Aorta (tissue), 5 donors: ENCODE measurements at regions not wholly inside any gene's neighbourhood (a gene's known extent, or its start where the extent isn't known, plus 50 kb on each side); places are given as distances from the start of the nearest gene placed in this dataset.

Source experiments
- ATAC-seq: fragments of 200-7000 bp; cut with Tn5 transposase; one replicate; pipeline ENCODE4 v1.9.1; 2022; ENCODE audit warnings: moderate library complexity; ENCODE audit not compliant: low FRiP score
- DNase-seq, 2 donors: peaks; one replicate each; pipeline ENCODE4 v3.0.0-alpha.2; 2020
- H3K27ac ChIP-seq, 2 donors: one replicate each; pipeline ENCODE4 v1.5.1; 2013; ENCODE audit warnings: low read length in 2 of 2, mild to moderate bottlenecking in 2 of 2, moderate library complexity in 2 of 2, control low read depth in 1 of 2, inconsistent platforms in 1 of 2, low read depth in 1 of 2
- H3K27me3 ChIP-seq, 2 donors: one replicate each; pipeline ENCODE4 v1.6.1; 2013; ENCODE audit warnings: control low read depth in 1 of 2, low read length in 1 of 2, mild to moderate bottlenecking in 1 of 2, moderate library complexity in 1 of 2; ENCODE audit not compliant: insufficient read depth in 2 of 2, control insufficient read depth in 1 of 2
- H3K36me3 ChIP-seq, 2 donors: one replicate each; pipeline ENCODE4 v1.6.1; 2013; ENCODE audit warnings: control low read depth in 1 of 2, low read length in 1 of 2, mild to moderate bottlenecking in 1 of 2; ENCODE audit not compliant: insufficient read depth in 2 of 2, control insufficient read depth in 1 of 2
- H3K4me1 ChIP-seq, 2 donors: one replicate each; pipeline ENCODE4 v1.6.1; 2013; ENCODE audit warnings: low read length in 2 of 2, control low read depth in 1 of 2, mild to moderate bottlenecking in 1 of 2, moderate library complexity in 1 of 2; ENCODE audit not compliant: insufficient read depth in 2 of 2, control insufficient read depth in 1 of 2
- H3K4me3 ChIP-seq, 2 donors: one replicate each; pipeline ENCODE4 v1.5.1; 2013; ENCODE audit warnings: low read length in 2 of 2, control low read depth in 1 of 2, mild to moderate bottlenecking in 1 of 2
- H3K9me3 ChIP-seq: one replicate; pipeline ENCODE4 v1.6.1; 2013; ENCODE audit warnings: mild to moderate bottlenecking, low read length; ENCODE audit not compliant: control insufficient read depth
- WGBS, 2 donors: extraction: QIAGEN DNeasy Blood & Tissue Kit; methylation state at CpG; one replicate each; pipeline ENCODE4 v1.1.7; 2013; 5-methylcytosine and 5-hydroxymethylcytosine counted together
- intact Hi-C, 2 donors: fragments of 100-400 bp; cut with DNase I; formaldehyde crosslinking; loops; one replicate each; pipeline versions ENCODE4 v1.14.2 to v1.15.0; 2022
- donor health status: healthy with polysubstance abuse.
- donor health status: Bipolar disorder and iron deficiency.
- donor health status: DM: no; HTN: no; CAD: no.
- donor health status: DM: no; HTN: no; CAD: no.
- donor health status: DM: yes; HTN: yes; CAD: no.

GRCh38 chr16:63856537-63856936, 1265.3 kb downstream of the CDH11 start:
- intact Hi-C loops: no loop called here
- H3K9me3 ChIP-seq: peaks cover 1% of the 10 kb centered on the region
- H3K36me3 ChIP-seq: no peaks in the 10 kb centered on the region
- ATAC-seq (no peak), DNase-seq (no peak)
- no peak overlapping the region for H3K4me3 ChIP-seq
- no peak overlapping the region for H3K27ac ChIP-seq
- H3K27me3 ChIP-seq: no peaks in the 10 kb centered on the region
- 36 to 39% methylated on average over 1 of the region's 1 CpG for WGBS, 2 donors
- H3K4me1 ChIP-seq: no peaks in the 10 kb centered on the region

- WGBS, 2 donors: 86 to 91% methylated on average over 3 of the region's 3 CpGs
- Histone ChIP-seq H3K9me3 (no peaks in the 10 kb centered on the region), H3K4me3 (no peak overlapping the region), H3K36me3 (no peaks in the 10 kb centered on the region), H3K27me3 (no peaks in the 10 kb centered on the region), H3K4me1 (no peaks in the 10 kb centered on the region), H3K27ac (no peak overlapping the region)
- DNase-seq (no peak), ATAC-seq (no peak)
- intact Hi-C loops: no loop called here
These were observed 1270.9 kb downstream of the CDH11 start for GRCh38 chr16:63850979-63851378.

- H3K27ac ChIP-seq: no peak overlapping the region
- H3K4me1 ChIP-seq: no peaks in the 10 kb centered on the region
- intact Hi-C loops: no loop called here
- no peak for ATAC-seq
- no peak overlapping the region for H3K4me3 ChIP-seq
- H3K9me3 ChIP-seq: peaks cover 1% of the 10 kb centered on the region
- no peak for DNase-seq
- 70 to 87% methylated on average over 1 of the region's 1 CpG for WGBS, 2 donors
- H3K27me3 ChIP-seq: no peaks in the 10 kb centered on the region
- H3K36me3 ChIP-seq: no peaks in the 10 kb centered on the region
These were observed 1280.6 kb downstream of the CDH11 start for GRCh38 chr16:63841271-63841670.

GRCh38 chr16:63830061-63830460, 1291.8 kb downstream of the CDH11 start:
- intact Hi-C loops: no loop called here
- ATAC-seq: no peak
- WGBS, 2 donors: 51 to 59% methylated on average over 3 of the region's 3 CpGs

GRCh38 chr16:63822818-63823217, 1299.0 kb downstream of the CDH11 start:
- WGBS, 2 donors: 86 to 92% methylated on average over 3 of the region's 3 CpGs
- no peak overlapping the region for H3K27ac ChIP-seq
- H3K4me3 ChIP-seq: no peak overlapping the region
- no peaks in the 10 kb centered on the region for H3K4me1 ChIP-seq
- H3K9me3 ChIP-seq: peaks cover 2% of the 10 kb centered on the region
- intact Hi-C loops: no loop called here
- no peaks in the 10 kb centered on the region for H3K36me3 ChIP-seq
- no peak for DNase-seq
- no peaks in the 10 kb centered on the region for H3K27me3 ChIP-seq
- no peak for ATAC-seq

More at GRCh38 chr16:63830061-63830460, 1291.8 kb downstream of the CDH11 start:
- H3K27me3 ChIP-seq: no peaks in the 10 kb centered on the region
- H3K4me3 ChIP-seq: no peak overlapping the region
- no peak for DNase-seq
- H3K27ac ChIP-seq: no peak overlapping the region
- no peaks in the 10 kb centered on the region for H3K4me1 ChIP-seq
- H3K36me3 ChIP-seq: no peaks in the 10 kb centered on the region
- H3K9me3 ChIP-seq: no peaks in the 10 kb centered on the region

DNA sequence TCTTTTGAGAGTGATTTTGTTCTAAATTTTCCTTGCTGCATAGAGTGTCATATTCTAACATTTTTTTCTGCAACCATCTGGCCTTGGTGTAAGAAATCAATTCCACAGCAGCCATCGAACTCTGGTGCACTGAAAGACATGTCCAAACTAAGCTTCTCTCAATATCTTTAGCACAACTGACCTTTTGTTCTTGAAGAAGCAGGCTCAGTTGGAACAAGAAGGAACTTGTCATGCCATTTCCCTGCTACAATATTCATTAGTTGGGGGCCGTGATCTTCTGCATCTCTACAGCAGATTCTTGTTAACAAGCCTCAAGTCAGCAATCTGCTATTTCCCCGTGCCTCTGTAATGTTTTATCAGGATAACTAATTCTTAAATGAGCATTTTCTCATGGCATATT, 1305.6 kb downstream of the CDH11 start:
- H3K27ac ChIP-seq: no peak overlapping the region
- H3K4me1 ChIP-seq: no peaks in the 10 kb centered on the region
- peaks cover 2% of the 10 kb centered on the region for H3K9me3 ChIP-seq
- no peak for ATAC-seq
- WGBS, 2 donors: 38 to 43% methylated on average over 3 of the region's 3 CpGs
- DNase-seq: no peak
- peaks cover 0 to 1% of the 10 kb centered on the region in 2 donors for H3K27me3 ChIP-seq
- H3K36me3 ChIP-seq: no peaks in the 10 kb centered on the region
- intact Hi-C loops: no loop called here
- H3K4me3 ChIP-seq: no peak overlapping the region

GRCh38 chr16:63813862-63814261, 1308.0 kb downstream of the CDH11 start:
- Histone ChIP-seq H3K4me3 (no peak overlapping the region), H3K9me3 (no peaks in the 10 kb centered on the region), H3K36me3 (no peaks in the 10 kb centered on the region), H3K27ac (no peak overlapping the region), H3K4me1 (no peaks in the 10 kb centered on the region), H3K27me3 (peaks cover 0 to 1% of the 10 kb centered on the region in 2 donors)
- ATAC-seq (no peak), DNase-seq (no peak)
- intact Hi-C loops: no loop called here

- WGBS, 2 donors: 91 to 93% methylated on average over 1 of the region's 1 CpG
- no peak for ATAC-seq
These were observed 1313.1 kb downstream of the CDH11 start for GRCh38 chr16:63808730-63809129.

DNA sequence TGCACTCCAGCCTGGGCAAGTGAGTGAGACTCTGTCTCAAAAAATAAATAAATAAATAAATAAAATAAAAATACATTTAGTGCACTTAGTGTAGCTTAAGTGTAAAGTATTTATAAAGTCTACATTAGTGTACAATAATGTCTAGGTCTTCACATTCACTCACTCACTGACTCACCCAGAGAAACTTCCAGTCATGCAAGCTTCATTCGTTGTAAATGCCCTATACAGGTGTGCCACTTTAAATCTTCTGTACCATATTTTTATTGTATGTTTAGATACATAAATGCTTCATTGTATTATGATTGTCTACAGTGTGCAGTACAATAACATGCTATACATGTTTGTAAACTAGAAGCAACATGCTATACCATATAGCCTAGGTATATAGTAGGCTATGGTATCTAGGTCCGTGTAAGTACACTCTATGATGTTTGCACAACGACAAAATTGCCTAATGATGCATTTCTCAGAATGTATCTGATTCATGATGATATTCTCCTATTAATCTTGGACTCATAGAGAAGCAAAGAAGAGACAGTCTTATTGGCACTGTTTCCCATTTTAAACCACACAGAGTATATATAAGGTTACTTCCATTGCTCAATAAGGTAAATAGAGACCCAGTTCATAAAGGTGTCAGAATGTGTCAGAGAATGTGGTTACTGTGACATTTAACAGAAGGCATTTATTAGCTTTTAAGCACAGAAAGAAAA, 1314.9 kb downstream of the CDH11 start:
- Histone ChIP-seq H3K36me3 (no peaks in the 10 kb centered on the region), H3K27me3 (no peaks in the 10 kb centered on the region), H3K4me3 (no peak overlapping the region), H3K4me1 (no peaks in the 10 kb centered on the region), H3K9me3 (no peaks in the 10 kb centered on the region), H3K27ac (no peak overlapping the region)
- DNase-seq (no peak), ATAC-seq (no peak)
- 87 to 90% methylated on average over 3 of the region's 3 CpGs for WGBS, 2 donors
- intact Hi-C loops: no loop called here

More at GRCh38 chr16:63808730-63809129, 1313.1 kb downstream of the CDH11 start:
- DNase-seq: no peak
- H3K4me3 ChIP-seq: no peak overlapping the region
- H3K9me3 ChIP-seq: no peaks in the 10 kb centered on the region
- intact Hi-C loops: no loop called here
- no peaks in the 10 kb centered on the region for H3K36me3 ChIP-seq
- no peaks in the 10 kb centered on the region for H3K27me3 ChIP-seq
- H3K4me1 ChIP-seq: no peaks in the 10 kb centered on the region
- H3K27ac ChIP-seq: no peak overlapping the region
